GM12891 (cell line): ENCODE measurements at regions not wholly inside any gene's neighbourhood (a gene's known extent, or its start where the extent isn't known, plus 50 kb on each side); places are given as distances from the start of the nearest gene placed in this dataset.

Source experiments
- DNase-seq: peaks from one replicate; pipeline ENCODE4 v3.0.0; 2011; ENCODE audit warnings: low spot score; ENCODE audit not compliant: insufficient read length
- FAIRE-seq: peaks from 2 replicates; lab custom pipeline; 2011; peaks lifted over from hg19 to GRCh38; lab: Jason Lieb, UNC
- PAX5 ChIP-seq: IDR thresholded peaks from 2 replicates; pipeline ENCODE4 v1.6.1; 2011; ENCODE audit warnings: low read length, moderate library complexity, mild to moderate bottlenecking; ENCODE audit not compliant: insufficient read depth, severe bottlenecking
- POLR2A ChIP-seq: IDR thresholded peaks from 2 replicates; pipeline ENCODE4 v1.6.1; 2011; ENCODE audit warnings: low read depth, low read length, control low read depth
- POLR2AphosphoS5 ChIP-seq: IDR thresholded peaks from 2 replicates; pipeline ENCODE4 v1.6.1; 2011; ENCODE audit warnings: low read depth, low read length, control low read depth
- POU2F2 ChIP-seq: IDR thresholded peaks from 2 replicates; pipeline ENCODE4 v1.6.1; 2011; ENCODE audit warnings: low read depth, mild to moderate bottlenecking, control low read depth, low read length, moderate library complexity
- SPI1 ChIP-seq: IDR thresholded peaks from 2 replicates; pipeline ENCODE4 v1.6.1; 2011; ENCODE audit warnings: low read depth, low read length, control low read depth
- TAF1 ChIP-seq: IDR thresholded peaks from 2 replicates; pipeline ENCODE4 v1.6.1; 2011; ENCODE audit warnings: low read depth, low read length, control low read depth

- DNase-seq (no peak), FAIRE-seq (no peak)
- TF ChIP-seq TAF1 (no peak), POU2F2 (no peak), SPI1 (no peak), PAX5 (no peak), POLR2AphosphoS5 (no peak), POLR2A (no peak)
Observed at GRCh38 chr11:114848027-114848426, 169.7 kb downstream of the NXPE2 start.

GRCh38 chr11:114857281-114857680 lies 179.0 kb downstream of the NXPE2 start:
- no peak for FAIRE-seq
- TF ChIP-seq SPI1 = no peak
- no peak for TF ChIP-seq PAX5
- no peak for TF ChIP-seq TAF1
- no peak for TF ChIP-seq POLR2A
- no peak for TF ChIP-seq POU2F2
- no peak for TF ChIP-seq POLR2AphosphoS5
- DNase-seq = no peak

GRCh38 chr11:114864896-114865295 lies 186.6 kb downstream of the NXPE2 start:
- DNase-seq (no peak), FAIRE-seq (no peak)
- TF ChIP-seq POU2F2 = no peak

- TF ChIP-seq PAX5 (no peak), POLR2AphosphoS5 (no peak), POLR2A (no peak), TAF1 (no peak), SPI1 (no peak), POU2F2 (no peak)
- no peak for FAIRE-seq
Observed at GRCh38 chr11:114876234-114876633, 197.9 kb downstream of the NXPE2 start.

GRCh38 chr11:114877976-114878375 lies 199.6 kb downstream of the NXPE2 start:
- FAIRE-seq (no peak), DNase-seq (no peak)
- TF ChIP-seq PAX5 (no peak), SPI1 (no peak), POU2F2 (no peak), POLR2AphosphoS5 (no peak), POLR2A (no peak), TAF1 (no peak)

More at GRCh38 chr11:114876234-114876633, 197.9 kb downstream of the NXPE2 start:
- no peak for DNase-seq

- TF ChIP-seq PAX5 (no peak), POLR2A (no peak), TAF1 (no peak), POLR2AphosphoS5 (no peak), POU2F2 (no peak), SPI1 (no peak)
- FAIRE-seq (no peak), DNase-seq (no peak)
Observed at GRCh38 chr11:114880442-114880841, 202.1 kb downstream of the NXPE2 start.

GRCh38 chr11:114883472-114883871 lies 205.1 kb downstream of the NXPE2 start:
- no peak for DNase-seq
- FAIRE-seq = no peak
- TF ChIP-seq POLR2AphosphoS5 (no peak), PAX5 (no peak), POU2F2 (no peak), TAF1 (no peak), POLR2A (no peak), SPI1 (no peak)

GRCh38 chr11:114886644-114887265 lies 208.4 kb downstream of the NXPE2 start:
- DNase-seq (no peak), FAIRE-seq (no peak)
- TF ChIP-seq PAX5 = no peak
- TF ChIP-seq POLR2AphosphoS5 = no peak
- TF ChIP-seq TAF1 = no peak
- TF ChIP-seq SPI1 = no peak
- no peak for TF ChIP-seq POLR2A
- TF ChIP-seq POU2F2 = no peak

GRCh38 chr11:114889594-114890011 lies 211.3 kb downstream of the NXPE2 start:
- FAIRE-seq = no peak
- DNase-seq = no peak
- TF ChIP-seq PAX5 = no peak
- TF ChIP-seq POLR2A = no peak
- no peak for TF ChIP-seq POLR2AphosphoS5
- TF ChIP-seq POU2F2 = no peak
- no peak for TF ChIP-seq TAF1
- TF ChIP-seq SPI1 = no peak

GRCh38 chr11:114890038-114890437 lies 211.7 kb downstream of the NXPE2 start:
- DNase-seq (no peak), FAIRE-seq (no peak)
- TF ChIP-seq TAF1 = no peak
- TF ChIP-seq POU2F2 = no peak
- TF ChIP-seq POLR2A = no peak
- TF ChIP-seq PAX5 = no peak
- TF ChIP-seq POLR2AphosphoS5 = no peak
- no peak for TF ChIP-seq SPI1
